NCI-H2227 treated with DMSO at 0.1 percent for 48 hours (cell line): ENCODE measurements at regions not wholly inside any gene's neighbourhood (a gene's known extent, or its start where the extent isn't known, plus 50 kb on each side); places are given as distances from the start of the nearest gene placed in this dataset.

Experiments
- DNase-seq: peaks from one replicate; lab custom pipeline; 2025; lab: John Stamatoyannopoulos, UW

GRCh38 chr12:124687174-124687902 is 119.9 kb upstream of the NCOR2 start:
- DNase-seq: no peak

- no peak for DNase-seq
Observed at GRCh38 chr12:124686370-124687173, 119.2 kb upstream of the NCOR2 start.

GRCh38 chr12:124685689-124686369 is 118.4 kb upstream of the NCOR2 start:
- DNase-seq: no peak

GRCh38 chr12:124684971-124685688 is 117.7 kb upstream of the NCOR2 start:
- no peak for DNase-seq

- DNase-seq: no peak
Observed at GRCh38 chr12:124684496-124684895, 117.1 kb upstream of the NCOR2 start.

- DNase-seq: no peak
Observed at GRCh38 chr12:124683152-124684124, 116.0 kb upstream of the NCOR2 start.

- no peak for DNase-seq
Observed at GRCh38 chr12:124682425-124683151, 115.2 kb upstream of the NCOR2 start.

GRCh38 chr12:124681779-124682391 is 114.5 kb upstream of the NCOR2 start:
- no peak for DNase-seq

GRCh38 chr12:124680863-124681778 is 113.7 kb upstream of the NCOR2 start:
- DNase-seq: no peak

GRCh38 chr12:124679533-124680371 is 112.3 kb upstream of the NCOR2 start:
- DNase-seq: no peak

- no peak for DNase-seq
Observed at GRCh38 chr12:124679047-124679446, 111.6 kb upstream of the NCOR2 start.

- DNase-seq: no peak
Observed at GRCh38 chr12:124678421-124678893, 111.0 kb upstream of the NCOR2 start.

GRCh38 chr12:124677552-124678356 is 110.3 kb upstream of the NCOR2 start:
- no peak for DNase-seq

- no peak for DNase-seq
Observed at GRCh38 chr12:124676714-124677462, 109.5 kb upstream of the NCOR2 start.

GRCh38 chr12:124675881-124676713 is 108.7 kb upstream of the NCOR2 start:
- DNase-seq: no peak
